GM23338 (cell line): ENCODE measurements at regions not wholly inside any gene's neighbourhood (a gene's known extent, or its start where the extent isn't known, plus 50 kb on each side); places are given as distances from the start of the nearest gene placed in this dataset.

Experiments
- CREB1 ChIP-seq: fragments of 250-450 bp; sonication (Bioruptor Pico); IDR thresholded peaks from 2 replicates; pipeline ENCODE4 v1.5.0; 2020; ENCODE audit warnings: low read depth, mild to moderate bottlenecking, moderate library complexity
- EZH2 ChIP-seq: fragments of 200-600 bp; sonication (generic); IDR thresholded peaks from one replicate; pipeline ENCODE4 v1.8.0; 2017; ENCODE audit warnings: antibody characterized with exemption, mild to moderate bottlenecking, low read depth; ENCODE audit not compliant: unreplicated experiment
- EZH2phosphoT487 ChIP-seq: fragments of 200-600 bp; sonication (generic); IDR thresholded peaks from one replicate; pipeline ENCODE4 v1.8.1; 2018; ENCODE audit warnings: antibody characterized with exemption; ENCODE audit not compliant: unreplicated experiment
- JUNB ChIP-seq: IDR thresholded peaks from one replicate; pipeline ENCODE4 v1.6.1; 2016; ENCODE audit warnings: antibody characterized with exemption; ENCODE audit not compliant: unreplicated experiment
- NANOG ChIP-seq: IDR thresholded peaks from 2 replicates; pipeline ENCODE4 v1.6.1; 2016; ENCODE audit warnings: antibody characterized with exemption, borderline replicate concordance
- POLR2AphosphoS5 ChIP-seq: IDR thresholded peaks from 2 replicates; pipeline ENCODE4 v1.6.1; 2016; ENCODE audit warnings: antibody characterized with exemption, low read depth
- STAT1 ChIP-seq: IDR thresholded peaks from one replicate; pipeline ENCODE4 v1.6.1; 2016; ENCODE audit warnings: antibody characterized with exemption; ENCODE audit not compliant: unreplicated experiment
- ZNF114 ChIP-seq: fragments of 250-450 bp; sonication (Bioruptor Pico); IDR thresholded peaks from 2 replicates; pipeline ENCODE4 v1.5.0; 2020; ENCODE audit warnings: mild to moderate bottlenecking, moderate library complexity
- ZNF331 ChIP-seq: fragments of 250-450 bp; sonication (Bioruptor Pico); IDR thresholded peaks from 2 replicates; pipeline ENCODE4 v1.5.0; 2020; ENCODE audit warnings: low read depth, mild to moderate bottlenecking, moderate library complexity
- TF ChIP-seq, protein P1 (sequence below), 2 experiments: fragments of 200-600 bp in 1 of 2; sonication (generic) in 1 of 2; conservative IDR thresholded peaks; 2 replicates each; pipeline versions ENCODE4 v1.5.1 to v1.6.1; 2016 to 2017; ENCODE audit warnings: antibody characterized with exemption in 2 of 2, low read depth in 2 of 2, mild to moderate bottlenecking in 2 of 2, moderate library complexity in 1 of 2
- TF ChIP-seq, protein P2 (sequence below): IDR thresholded peaks from one replicate; pipeline ENCODE4 v1.6.1; 2018; ENCODE audit warnings: antibody characterized with exemption; ENCODE audit not compliant: unreplicated experiment
- TF ChIP-seq, protein P3 (sequence below): IDR thresholded peaks from 2 replicates; pipeline ENCODE4 v1.6.1; 2016; ENCODE audit warnings: antibody characterized with exemption
- TF ChIP-seq, protein P4 (sequence below): fragments of 250-450 bp; sonication (Bioruptor Pico); IDR thresholded peaks from 2 replicates; pipeline ENCODE4 v1.5.0; 2020; ENCODE audit warnings: mild to moderate bottlenecking, moderate library complexity

DNA sequence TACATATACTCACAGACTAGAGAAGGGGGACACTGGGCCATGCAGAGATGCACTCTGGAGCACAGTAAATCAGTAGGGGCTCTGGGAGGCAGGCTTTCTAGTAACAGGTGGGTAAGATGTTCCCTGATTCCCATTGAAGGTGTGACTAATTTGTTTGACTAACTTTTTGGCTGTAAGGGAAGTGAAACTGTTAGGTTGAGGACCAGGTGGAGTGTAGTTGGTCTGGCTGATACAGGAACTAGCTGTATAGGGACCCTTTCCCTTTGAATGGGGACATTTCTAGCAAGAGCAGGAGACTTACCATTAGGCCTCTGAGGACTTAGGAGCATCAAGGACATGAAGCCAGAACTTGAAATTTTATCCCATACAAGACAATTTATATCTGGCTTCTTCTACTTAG, 989.6 kb upstream of the COX7C start:
- TF ChIP-seq EZH2phosphoT487 (no peak), POLR2AphosphoS5 (no peak), ZNF331 (CRISPR knock-in tag) (no peak), ZNF114 (CRISPR knock-in tag) (no peak), JUNB (no peak), STAT1 (no peak), EZH2 (no peak), CREB1 (no peak), NANOG (no peak)
- TF ChIP-seq, protein P1, sequence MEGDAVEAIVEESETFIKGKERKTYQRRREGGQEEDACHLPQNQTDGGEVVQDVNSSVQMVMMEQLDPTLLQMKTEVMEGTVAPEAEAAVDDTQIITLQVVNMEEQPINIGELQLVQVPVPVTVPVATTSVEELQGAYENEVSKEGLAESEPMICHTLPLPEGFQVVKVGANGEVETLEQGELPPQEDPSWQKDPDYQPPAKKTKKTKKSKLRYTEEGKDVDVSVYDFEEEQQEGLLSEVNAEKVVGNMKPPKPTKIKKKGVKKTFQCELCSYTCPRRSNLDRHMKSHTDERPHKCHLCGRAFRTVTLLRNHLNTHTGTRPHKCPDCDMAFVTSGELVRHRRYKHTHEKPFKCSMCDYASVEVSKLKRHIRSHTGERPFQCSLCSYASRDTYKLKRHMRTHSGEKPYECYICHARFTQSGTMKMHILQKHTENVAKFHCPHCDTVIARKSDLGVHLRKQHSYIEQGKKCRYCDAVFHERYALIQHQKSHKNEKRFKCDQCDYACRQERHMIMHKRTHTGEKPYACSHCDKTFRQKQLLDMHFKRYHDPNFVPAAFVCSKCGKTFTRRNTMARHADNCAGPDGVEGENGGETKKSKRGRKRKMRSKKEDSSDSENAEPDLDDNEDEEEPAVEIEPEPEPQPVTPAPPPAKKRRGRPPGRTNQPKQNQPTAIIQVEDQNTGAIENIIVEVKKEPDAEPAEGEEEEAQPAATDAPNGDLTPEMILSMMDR (conservative IDR thresholded peaks at IDR 0.05; ENCODE audit: low read depth in 2 of 2) = no peak
- TF ChIP-seq, protein P2, sequence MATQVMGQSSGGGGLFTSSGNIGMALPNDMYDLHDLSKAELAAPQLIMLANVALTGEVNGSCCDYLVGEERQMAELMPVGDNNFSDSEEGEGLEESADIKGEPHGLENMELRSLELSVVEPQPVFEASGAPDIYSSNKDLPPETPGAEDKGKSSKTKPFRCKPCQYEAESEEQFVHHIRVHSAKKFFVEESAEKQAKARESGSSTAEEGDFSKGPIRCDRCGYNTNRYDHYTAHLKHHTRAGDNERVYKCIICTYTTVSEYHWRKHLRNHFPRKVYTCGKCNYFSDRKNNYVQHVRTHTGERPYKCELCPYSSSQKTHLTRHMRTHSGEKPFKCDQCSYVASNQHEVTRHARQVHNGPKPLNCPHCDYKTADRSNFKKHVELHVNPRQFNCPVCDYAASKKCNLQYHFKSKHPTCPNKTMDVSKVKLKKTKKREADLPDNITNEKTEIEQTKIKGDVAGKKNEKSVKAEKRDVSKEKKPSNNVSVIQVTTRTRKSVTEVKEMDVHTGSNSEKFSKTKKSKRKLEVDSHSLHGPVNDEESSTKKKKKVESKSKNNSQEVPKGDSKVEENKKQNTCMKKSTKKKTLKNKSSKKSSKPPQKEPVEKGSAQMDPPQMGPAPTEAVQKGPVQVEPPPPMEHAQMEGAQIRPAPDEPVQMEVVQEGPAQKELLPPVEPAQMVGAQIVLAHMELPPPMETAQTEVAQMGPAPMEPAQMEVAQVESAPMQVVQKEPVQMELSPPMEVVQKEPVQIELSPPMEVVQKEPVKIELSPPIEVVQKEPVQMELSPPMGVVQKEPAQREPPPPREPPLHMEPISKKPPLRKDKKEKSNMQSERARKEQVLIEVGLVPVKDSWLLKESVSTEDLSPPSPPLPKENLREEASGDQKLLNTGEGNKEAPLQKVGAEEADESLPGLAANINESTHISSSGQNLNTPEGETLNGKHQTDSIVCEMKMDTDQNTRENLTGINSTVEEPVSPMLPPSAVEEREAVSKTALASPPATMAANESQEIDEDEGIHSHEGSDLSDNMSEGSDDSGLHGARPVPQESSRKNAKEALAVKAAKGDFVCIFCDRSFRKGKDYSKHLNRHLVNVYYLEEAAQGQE = no peak
- TF ChIP-seq, protein P3, sequence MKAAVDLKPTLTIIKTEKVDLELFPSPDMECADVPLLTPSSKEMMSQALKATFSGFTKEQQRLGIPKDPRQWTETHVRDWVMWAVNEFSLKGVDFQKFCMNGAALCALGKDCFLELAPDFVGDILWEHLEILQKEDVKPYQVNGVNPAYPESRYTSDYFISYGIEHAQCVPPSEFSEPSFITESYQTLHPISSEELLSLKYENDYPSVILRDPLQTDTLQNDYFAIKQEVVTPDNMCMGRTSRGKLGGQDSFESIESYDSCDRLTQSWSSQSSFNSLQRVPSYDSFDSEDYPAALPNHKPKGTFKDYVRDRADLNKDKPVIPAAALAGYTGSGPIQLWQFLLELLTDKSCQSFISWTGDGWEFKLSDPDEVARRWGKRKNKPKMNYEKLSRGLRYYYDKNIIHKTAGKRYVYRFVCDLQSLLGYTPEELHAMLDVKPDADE = no peak
- TF ChIP-seq, protein P4, sequence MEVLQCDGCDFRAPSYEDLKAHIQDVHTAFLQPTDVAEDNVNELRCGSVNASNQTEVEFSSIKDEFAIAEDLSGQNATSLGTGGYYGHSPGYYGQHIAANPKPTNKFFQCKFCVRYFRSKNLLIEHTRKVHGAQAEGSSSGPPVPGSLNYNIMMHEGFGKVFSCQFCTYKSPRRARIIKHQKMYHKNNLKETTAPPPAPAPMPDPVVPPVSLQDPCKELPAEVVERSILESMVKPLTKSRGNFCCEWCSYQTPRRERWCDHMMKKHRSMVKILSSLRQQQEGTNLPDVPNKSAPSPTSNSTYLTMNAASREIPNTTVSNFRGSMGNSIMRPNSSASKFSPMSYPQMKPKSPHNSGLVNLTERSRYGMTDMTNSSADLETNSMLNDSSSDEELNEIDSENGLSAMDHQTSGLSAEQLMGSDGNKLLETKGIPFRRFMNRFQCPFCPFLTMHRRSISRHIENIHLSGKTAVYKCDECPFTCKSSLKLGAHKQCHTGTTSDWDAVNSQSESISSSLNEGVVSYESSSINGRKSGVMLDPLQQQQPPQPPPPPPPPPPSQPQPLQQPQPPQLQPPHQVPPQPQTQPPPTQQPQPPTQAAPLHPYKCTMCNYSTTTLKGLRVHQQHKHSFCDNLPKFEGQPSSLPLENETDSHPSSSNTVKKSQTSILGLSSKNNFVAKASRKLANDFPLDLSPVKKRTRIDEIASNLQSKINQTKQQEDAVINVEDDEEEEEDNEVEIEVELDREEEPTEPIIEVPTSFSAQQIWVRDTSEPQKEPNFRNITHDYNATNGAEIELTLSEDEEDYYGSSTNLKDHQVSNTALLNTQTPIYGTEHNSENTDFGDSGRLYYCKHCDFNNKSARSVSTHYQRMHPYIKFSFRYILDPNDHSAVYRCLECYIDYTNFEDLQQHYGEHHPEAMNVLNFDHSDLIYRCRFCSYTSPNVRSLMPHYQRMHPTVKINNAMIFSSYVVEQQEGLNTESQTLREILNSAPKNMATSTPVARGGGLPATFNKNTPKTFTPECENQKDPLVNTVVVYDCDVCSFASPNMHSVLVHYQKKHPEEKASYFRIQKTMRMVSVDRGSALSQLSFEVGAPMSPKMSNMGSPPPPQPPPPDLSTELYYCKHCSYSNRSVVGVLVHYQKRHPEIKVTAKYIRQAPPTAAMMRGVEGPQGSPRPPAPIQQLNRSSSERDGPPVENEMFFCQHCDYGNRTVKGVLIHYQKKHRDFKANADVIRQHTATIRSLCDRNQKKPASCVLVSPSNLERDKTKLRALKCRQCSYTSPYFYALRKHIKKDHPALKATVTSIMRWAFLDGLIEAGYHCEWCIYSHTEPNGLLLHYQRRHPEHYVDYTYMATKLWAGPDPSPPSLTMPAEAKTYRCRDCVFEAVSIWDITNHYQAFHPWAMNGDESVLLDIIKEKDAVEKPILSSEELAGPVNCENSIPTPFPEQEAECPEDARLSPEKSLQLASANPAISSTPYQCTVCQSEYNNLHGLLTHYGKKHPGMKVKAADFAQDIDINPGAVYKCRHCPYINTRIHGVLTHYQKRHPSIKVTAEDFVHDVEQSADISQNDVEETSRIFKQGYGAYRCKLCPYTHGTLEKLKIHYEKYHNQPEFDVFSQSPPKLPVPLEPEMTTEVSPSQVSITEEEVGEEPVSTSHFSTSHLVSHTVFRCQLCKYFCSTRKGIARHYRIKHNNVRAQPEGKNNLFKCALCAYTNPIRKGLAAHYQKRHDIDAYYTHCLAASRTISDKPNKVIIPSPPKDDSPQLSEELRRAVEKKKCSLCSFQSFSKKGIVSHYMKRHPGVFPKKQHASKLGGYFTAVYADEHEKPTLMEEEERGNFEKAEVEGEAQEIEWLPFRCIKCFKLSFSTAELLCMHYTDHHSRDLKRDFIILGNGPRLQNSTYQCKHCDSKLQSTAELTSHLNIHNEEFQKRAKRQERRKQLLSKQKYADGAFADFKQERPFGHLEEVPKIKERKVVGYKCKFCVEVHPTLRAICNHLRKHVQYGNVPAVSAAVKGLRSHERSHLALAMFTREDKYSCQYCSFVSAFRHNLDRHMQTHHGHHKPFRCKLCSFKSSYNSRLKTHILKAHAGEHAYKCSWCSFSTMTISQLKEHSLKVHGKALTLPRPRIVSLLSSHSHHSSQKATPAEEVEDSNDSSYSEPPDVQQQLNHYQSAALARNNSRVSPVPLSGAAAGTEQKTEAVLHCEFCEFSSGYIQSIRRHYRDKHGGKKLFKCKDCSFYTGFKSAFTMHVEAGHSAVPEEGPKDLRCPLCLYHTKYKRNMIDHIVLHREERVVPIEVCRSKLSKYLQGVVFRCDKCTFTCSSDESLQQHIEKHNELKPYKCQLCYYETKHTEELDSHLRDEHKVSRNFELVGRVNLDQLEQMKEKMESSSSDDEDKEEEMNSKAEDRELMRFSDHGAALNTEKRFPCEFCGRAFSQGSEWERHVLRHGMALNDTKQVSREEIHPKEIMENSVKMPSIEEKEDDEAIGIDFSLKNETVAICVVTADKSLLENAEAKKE = no peak
